Testis (tissue), 2 donors: ENCODE measurements at regions not wholly inside any gene's neighbourhood (a gene's known extent, or its start where the extent isn't known, plus 50 kb on each side); places are given as distances from the start of the nearest gene placed in this dataset.

Experiments
- DNase-seq: peaks from one replicate; pipeline ENCODE4 v3.0.0-alpha.2; 2019
- H3K27ac ChIP-seq, 2 donors: fragments of 200-600 bp; sonication (generic); one replicate each; pipeline ENCODE4 v1.5.1; 2019
- H3K27me3 ChIP-seq: fragments of 200-600 bp; sonication (generic); one replicate; pipeline ENCODE4 v1.5.1; 2019
- H3K36me3 ChIP-seq: fragments of 200-600 bp; sonication (generic); one replicate; pipeline ENCODE4 v1.5.1; 2017; ENCODE audit warnings: low read depth; ENCODE audit errors: missing control alignments
- H3K4me1 ChIP-seq: fragments of 200-600 bp; sonication (generic); one replicate; pipeline ENCODE4 v1.5.1; 2019
- H3K4me3 ChIP-seq, 2 donors: fragments of 200-600 bp; sonication (generic); one replicate each; pipeline ENCODE4 v1.5.1; 2017 to 2019
- H3K9me3 ChIP-seq: fragments of 200-600 bp; sonication (generic); one replicate; pipeline ENCODE4 v1.5.1; 2017
- CTCF ChIP-seq, 3 experiments: fragments of 450-650 bp in 2 of 3; fragments of 200-600 bp in 1 of 3; sonication (generic) in 1 of 3; IDR thresholded peaks; one replicate each; pipeline ENCODE4 v1.5.1; 2016 to 2019; ENCODE audit warnings: antibody characterized with exemption in 3 of 3, mild to moderate bottlenecking in 2 of 3, moderate library complexity in 1 of 3
- POLR2A ChIP-seq: fragments of 450-650 bp; IDR thresholded peaks from one replicate; pipeline ENCODE4 v1.6.1; 2017; ENCODE audit warnings: antibody characterized with exemption, mild to moderate bottlenecking, moderate library complexity
- WGBS, 2 donors: methylation state at CpG; one replicate each; pipeline ENCODE4 v1.1.5; 2018; 5-methylcytosine and 5-hydroxymethylcytosine counted together
- intact Hi-C: fragments of 100-400 bp; cut with DNase I; formaldehyde crosslinking; loops from one replicate; pipeline ENCODE4 v1.15.1; 2023; ENCODE audit warnings: low total_unique reads

- H3K9me3 ChIP-seq = no peaks in the 10 kb centered on the region
- TF ChIP-seq POLR2A = no peak
- TF ChIP-seq CTCF (IDR thresholded peaks at IDR 0.05) = no peak
- H3K27ac ChIP-seq = no peak overlapping the region
- H3K4me1 ChIP-seq = no peaks in the 10 kb centered on the region
- intact Hi-C loops = no loop called here
- DNase-seq = no peak
- H3K36me3 ChIP-seq = no peaks in the 10 kb centered on the region
- no peaks in the 10 kb centered on the region for H3K27me3 ChIP-seq
- H3K4me3 ChIP-seq = no peak overlapping the region
These were observed 243.6 kb downstream of the ZIC4 start for GRCh38 chr3:147162743-147163142.

- Histone ChIP-seq H3K27me3 (no peaks in the 10 kb centered on the region), H3K9me3 (no peaks in the 10 kb centered on the region), H3K4me3 (no peak overlapping the region), H3K27ac (no peak overlapping the region), H3K4me1 (no peaks in the 10 kb centered on the region), H3K36me3 (no peaks in the 10 kb centered on the region)
- TF ChIP-seq CTCF (IDR thresholded peaks at IDR 0.05) (no peak), POLR2A (no peak)
- 86 to 89% methylated on average over 3 of the region's 3 CpGs for WGBS, 2 donors
- DNase-seq = no peak
- intact Hi-C loops = no loop called here
These were observed 244.5 kb downstream of the ZIC4 start for GRCh38 chr3:147161833-147162232.

- DNase-seq = no peak
- Histone ChIP-seq H3K9me3 (no peaks in the 10 kb centered on the region), H3K4me1 (no peaks in the 10 kb centered on the region), H3K36me3 (no peaks in the 10 kb centered on the region), H3K27me3 (no peaks in the 10 kb centered on the region), H3K4me3 (no peak overlapping the region), H3K27ac (no peak overlapping the region)
- intact Hi-C loops = no loop called here
- TF ChIP-seq CTCF (IDR thresholded peaks at IDR 0.05) (no peak), POLR2A (no peak)
These were observed 245.4 kb downstream of the ZIC4 start for GRCh38 chr3:147160984-147161383.

GRCh38 chr3:147159141-147159540 is 247.2 kb downstream of the ZIC4 start:
- 69 to 75% methylated on average over 1 of the region's 1 CpG for WGBS, 2 donors
- no peak for DNase-seq

More at GRCh38 chr3:147159141-147159540, 247.2 kb downstream of the ZIC4 start:
- Histone ChIP-seq H3K4me3 (no peak overlapping the region), H3K9me3 (no peaks in the 10 kb centered on the region), H3K27me3 (no peaks in the 10 kb centered on the region), H3K4me1 (no peaks in the 10 kb centered on the region), H3K36me3 (no peaks in the 10 kb centered on the region), H3K27ac (no peak overlapping the region)
- TF ChIP-seq CTCF (IDR thresholded peaks at IDR 0.05) (no peak), POLR2A (no peak)
- intact Hi-C loops = no loop called here
